NCI-H526 treated with DMSO at 0.1 percent for 48 hours (cell line): ENCODE measurements at regions not wholly inside any gene's neighbourhood (a gene's known extent, or its start where the extent isn't known, plus 50 kb on each side); places are given as distances from the start of the nearest gene placed in this dataset.

ENCODE experiments used
- DNase-seq: peaks from one replicate; lab custom pipeline; 2025; lab: John Stamatoyannopoulos, UW

DNA sequence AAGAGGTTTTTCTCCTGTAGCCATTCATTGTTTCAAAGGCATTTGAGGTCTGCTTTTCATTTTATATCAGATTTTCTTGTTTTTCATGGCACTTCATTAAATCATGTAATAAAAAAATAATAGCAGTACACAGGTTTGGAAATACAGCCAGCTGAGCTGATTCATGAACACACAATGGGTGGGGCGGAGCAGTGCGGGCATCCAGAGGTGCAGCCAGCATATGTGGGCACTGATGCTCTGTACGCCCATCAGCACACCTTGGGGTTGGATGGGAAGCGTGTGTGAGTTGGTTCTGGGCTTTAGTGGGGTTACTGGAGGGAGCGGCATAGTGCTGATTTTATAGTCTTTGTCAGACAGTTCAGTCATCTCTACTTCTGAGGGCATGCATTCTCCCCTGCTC, 54.2 kb upstream of the IRX4 start:
- DNase-seq: no peak

DNA sequence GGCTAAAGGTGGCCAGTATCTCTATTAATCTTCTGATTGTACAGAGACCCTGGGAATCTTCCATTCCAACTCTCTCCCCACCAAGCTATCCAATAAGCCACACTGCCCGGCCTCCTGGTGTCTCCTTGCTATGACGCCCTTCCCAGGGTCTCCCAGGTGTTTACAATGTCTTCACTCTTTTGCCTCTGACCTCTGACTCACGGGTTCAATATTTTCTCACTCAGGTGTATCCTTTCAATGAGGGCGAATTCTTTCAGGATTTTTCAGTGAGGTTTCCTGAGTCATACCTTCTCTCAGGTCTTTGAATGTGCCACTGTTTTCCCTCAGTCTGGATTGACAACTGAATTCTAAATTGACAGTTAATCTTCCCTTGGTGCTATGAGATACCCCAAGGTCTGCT, 53.7 kb upstream of the IRX4 start:
- DNase-seq: no peak

DNA sequence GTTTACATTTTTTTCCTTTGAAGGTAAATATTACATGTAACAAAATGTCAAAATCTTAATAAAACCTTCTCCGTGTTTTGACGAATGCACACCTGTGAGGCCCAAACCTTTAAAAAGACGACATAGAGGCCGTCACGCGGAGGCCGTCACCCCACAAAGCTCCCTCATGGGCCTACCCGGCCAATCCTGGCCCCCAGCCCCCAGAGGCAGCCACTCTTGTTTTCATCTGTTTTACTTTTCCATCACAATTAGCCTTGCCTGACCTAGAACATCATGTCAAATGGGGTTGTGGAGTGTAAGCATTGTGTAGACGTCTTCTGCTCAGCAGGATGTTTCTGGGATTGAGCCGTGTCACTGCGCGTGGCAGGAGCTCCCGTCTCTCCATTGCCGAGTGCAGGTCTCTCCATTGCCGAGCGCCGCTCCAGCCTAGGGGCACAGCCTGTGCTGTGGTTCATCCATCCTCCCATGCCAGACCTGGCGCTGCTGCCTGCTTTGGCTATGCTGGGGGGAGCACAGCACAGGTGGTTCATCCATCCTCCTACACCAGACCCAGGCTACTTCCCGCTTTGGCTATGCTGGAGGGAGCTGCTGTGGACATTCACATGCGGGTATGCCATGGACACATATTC, 52.2 kb upstream of the IRX4 start:
- no peak for DNase-seq

DNA sequence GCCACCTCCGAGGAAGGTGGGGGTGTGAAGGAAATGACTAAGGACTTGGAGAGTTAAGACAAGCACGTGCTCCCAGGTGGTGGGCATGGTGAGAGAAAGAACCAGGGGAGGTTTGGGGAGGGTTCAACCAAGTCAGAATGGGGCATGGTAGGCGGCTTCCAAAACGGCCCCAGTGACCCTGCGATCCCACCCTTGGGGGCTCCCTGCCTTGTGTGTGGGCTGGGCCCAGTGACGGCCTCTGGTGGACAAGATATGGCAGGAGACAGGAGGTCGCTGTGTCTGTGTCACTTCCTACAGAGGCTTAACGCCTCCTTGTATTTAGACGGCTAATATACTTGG, 51.3 kb upstream of the IRX4 start:
- no peak for DNase-seq

DNA sequence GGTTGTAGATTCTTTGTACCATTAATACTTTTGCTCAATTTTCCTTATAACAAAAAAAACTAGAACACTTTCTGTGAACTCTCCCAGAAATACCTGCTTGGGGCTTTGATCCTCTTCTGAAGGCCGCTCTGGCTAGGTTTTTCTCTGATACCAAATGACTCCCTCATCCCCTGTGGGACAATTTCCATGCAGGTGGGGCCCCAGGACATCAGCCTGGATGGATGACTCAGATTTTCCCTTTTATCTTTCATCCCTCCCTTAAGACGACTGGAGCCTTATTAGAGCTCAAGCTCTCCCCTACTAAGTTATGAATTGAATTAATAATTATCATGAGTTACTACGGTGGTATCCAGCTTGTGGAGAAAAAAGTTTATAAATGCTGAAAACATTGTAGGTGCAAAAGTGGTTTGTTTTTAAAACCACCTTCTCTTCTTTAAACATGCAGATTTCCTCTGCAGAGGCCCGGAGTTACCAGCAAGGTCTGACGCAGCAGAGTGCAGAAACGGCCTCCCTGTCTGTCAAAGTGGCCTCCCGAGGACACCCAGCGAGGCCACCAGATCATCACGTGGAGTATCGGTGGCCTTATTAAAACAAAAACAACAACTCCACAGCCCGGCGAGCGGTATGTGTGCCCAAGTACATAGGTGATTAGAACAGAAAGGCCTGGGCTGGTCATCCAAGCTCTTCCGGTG, 50.8 kb upstream of the IRX4 start:
- DNase-seq: no peak
